ENCODE measurements at regions not wholly inside any gene's neighbourhood (a gene's known extent, or its start where the extent isn't known, plus 50 kb on each side); places are given as distances from the start of the nearest gene placed in this dataset.
"Not testable (repeated sequence)": the region's sequence is repeated elsewhere in the genome, so short reads cannot be mapped to it uniquely, and the experiment has no call there.

- no peak for DNase-seq
Observed at GRCh38 chr6:66048684-66049474, 341.9 kb upstream of the EYS start.

GRCh38 chr6:66032626-66033025 is 325.6 kb upstream of the EYS start:
- DNase-seq = no peak

- DNase-seq = no peak
Observed at GRCh38 chr6:66029391-66029790, 322.4 kb upstream of the EYS start.

- no peak for DNase-seq
Observed at GRCh38 chr6:65999288-65999791, 292.3 kb upstream of the EYS start.

GRCh38 chr6:65998544-65998943 is 291.5 kb upstream of the EYS start:
- no peak for DNase-seq

GRCh38 chr6:65997539-65997938 is 290.5 kb upstream of the EYS start:
- no peak for DNase-seq

GRCh38 chr6:65996096-65996495 is 289.1 kb upstream of the EYS start:
- no peak for DNase-seq

- no peak for DNase-seq
Observed at GRCh38 chr6:65989676-65990075, 282.6 kb upstream of the EYS start.

- no peak for DNase-seq
Observed at GRCh38 chr6:65988006-65988405, 281.0 kb upstream of the EYS start.

- no peak for DNase-seq
Observed at GRCh38 chr6:65984089-65984488, 277.1 kb upstream of the EYS start.

GRCh38 chr6:65979120-65979519 is 272.1 kb upstream of the EYS start:
- no peak for DNase-seq

- not testable (repeated sequence) for DNase-seq
Observed at GRCh38 chr6:65971252-65971651, 264.2 kb upstream of the EYS start.

- DNase-seq = no peak
Observed at GRCh38 chr6:65964261-65964660, 257.2 kb upstream of the EYS start.

GRCh38 chr6:65955034-65955433 is 248.0 kb upstream of the EYS start:
- no peak for DNase-seq

- DNase-seq = no peak
Observed at GRCh38 chr6:65948062-65948461, 241.0 kb upstream of the EYS start.

- no peak for DNase-seq
Observed at GRCh38 chr6:65943548-65943947, 236.5 kb upstream of the EYS start.

- no peak for DNase-seq
Observed at GRCh38 chr6:65943051-65943450, 236.0 kb upstream of the EYS start.

- DNase-seq = no peak
Observed at GRCh38 chr6:65938000-65938399, 231.0 kb upstream of the EYS start.

- no peak for DNase-seq
Observed at GRCh38 chr6:65935412-65935811, 228.4 kb upstream of the EYS start.

- no peak for DNase-seq
Observed at GRCh38 chr6:65933390-65933789, 226.4 kb upstream of the EYS start.

GRCh38 chr6:65927141-65927540 is 220.1 kb upstream of the EYS start:
- DNase-seq = no peak

- DNase-seq = no peak
Observed at GRCh38 chr6:65924411-65924810, 217.4 kb upstream of the EYS start.

GRCh38 chr6:65922049-65922448 is 215.0 kb upstream of the EYS start:
- no peak for DNase-seq

- DNase-seq = no peak
Observed at GRCh38 chr6:65908065-65908464, 201.0 kb upstream of the EYS start.

- no peak for DNase-seq
Observed at GRCh38 chr6:65903992-65904391, 197.0 kb upstream of the EYS start.

Measured in activated effector memory CD4-positive, alpha-beta T cell treated with anti-CD3 and anti-CD28 coated beads, Interleukin-2, amount 50 U/mL, for 16 hours (primary cell).